Breast epithelium (tissue), 4 donors: ENCODE measurements at regions not wholly inside any gene's neighbourhood (a gene's known extent, or its start where the extent isn't known, plus 50 kb on each side); places are given as distances from the start of the nearest gene placed in this dataset.
"Not testable (repeated sequence)": the region's sequence is repeated elsewhere in the genome, so short reads cannot be mapped to it uniquely, and the experiment has no call there.

Experiments
- DNase-seq, 2 donors: peaks; one replicate each; pipeline ENCODE4 v3.0.0-alpha.2; 2019; ENCODE audit warnings: low spot score in 2 of 2
- H3K27ac ChIP-seq, 2 donors: fragments of 200-600 bp; sonication (generic) in 1 of 2; one replicate each; pipeline ENCODE4 v1.5.1; 2016 to 2019; ENCODE audit warnings: mild to moderate bottlenecking in 1 of 2
- H3K27me3 ChIP-seq, 2 donors: fragments of 200-600 bp; sonication (generic) in 1 of 2; one replicate each; pipeline versions ENCODE4 v1.5.1 to v1.6.0; 2017 to 2019; ENCODE audit warnings: control low read depth in 1 of 2, mild to moderate bottlenecking in 1 of 2
- H3K36me3 ChIP-seq: fragments of 200-600 bp; one replicate; pipeline ENCODE4 v1.5.1; 2019
- H3K4me1 ChIP-seq, 2 donors: fragments of 200-600 bp; sonication (generic); one replicate each; pipeline ENCODE4 v1.5.1; 2016 to 2019; ENCODE audit warnings: control low read depth in 1 of 2
- H3K4me3 ChIP-seq, 3 donors: fragments of 200-600 bp; sonication (generic); 1 replicate in 2 of 3; 2 replicates in 1 of 3; pipeline ENCODE4 v1.5.1; 2016 to 2019; ENCODE audit warnings: mild to moderate bottlenecking in 3 of 3, moderate library complexity in 2 of 3
- H3K9me3 ChIP-seq, 2 donors: fragments of 200-600 bp; sonication (generic) in 1 of 2; one replicate each; pipeline ENCODE4 v1.5.1; 2016 to 2019; ENCODE audit warnings: control low read depth in 1 of 2
- CTCF ChIP-seq, 3 donors: fragments of 450-650 bp; IDR thresholded peaks; one replicate each; pipeline ENCODE4 v1.5.1; 2016 to 2017; ENCODE audit warnings: antibody characterized with exemption in 3 of 3, mild to moderate bottlenecking in 3 of 3, moderate library complexity in 3 of 3
- POLR2A ChIP-seq: fragments of 450-650 bp; IDR thresholded peaks from one replicate; pipeline ENCODE4 v1.6.1; 2016; ENCODE audit warnings: antibody characterized with exemption, mild to moderate bottlenecking, moderate library complexity
- POLR2AphosphoS5 ChIP-seq, 3 donors: sonication (generic); formaldehyde crosslinking; IDR thresholded peaks; one replicate each; pipeline ENCODE4 v1.6.1; 2017; ENCODE audit warnings: antibody characterized with exemption in 3 of 3
- intact Hi-C: fragments of 100-400 bp; cut with DNase I; formaldehyde crosslinking; loops from one replicate; pipeline ENCODE4 v1.15.1; 2023; ENCODE audit warnings: low total_unique reads

- intact Hi-C loops, result no loop called here
Measured at GRCh38 chr14:89688507-89689211, 265.9 kb downstream of the EFCAB11 start.

GRCh38 chr14:89687129-89687528 lies 267.4 kb downstream of the EFCAB11 start:
- H3K36me3 ChIP-seq, H3K27ac ChIP-seq, intact Hi-C loops, DNase-seq, H3K4me3 ChIP-seq, H3K9me3 ChIP-seq, H3K27me3 ChIP-seq, H3K4me1 ChIP-seq: not testable (repeated sequence)

More at GRCh38 chr14:89688507-89689211, 265.9 kb downstream of the EFCAB11 start:
- Histone ChIP-seq H3K4me3 (no peak overlapping the region), H3K9me3 (no peaks in the 10 kb centered on the region), H3K4me1 (no peaks in the 10 kb centered on the region), H3K27me3 (no peaks in the 10 kb centered on the region), H3K36me3 (no peaks in the 10 kb centered on the region), H3K27ac (no peak overlapping the region)
- DNase-seq, result no peak
- TF ChIP-seq POLR2AphosphoS5 (IDR thresholded peaks at IDR 0.05) (no peak), POLR2A (no peak), CTCF (IDR thresholded peaks at IDR 0.05) (no peak)

- intact Hi-C loops, result no loop called here
- Histone ChIP-seq H3K36me3 (no peaks in the 10 kb centered on the region), H3K27me3 (no peaks in the 10 kb centered on the region), H3K9me3 (no peaks in the 10 kb centered on the region), H3K4me3 (no peak overlapping the region), H3K4me1 (no peaks in the 10 kb centered on the region), H3K27ac (no peak overlapping the region)
- TF ChIP-seq CTCF (IDR thresholded peaks at IDR 0.05), result no peak
- TF ChIP-seq POLR2AphosphoS5 (IDR thresholded peaks at IDR 0.05), result no peak
- DNase-seq, result no peak
Measured at GRCh38 chr14:89684139-89684538, 267.1 kb upstream of the FOXN3 start.

- Histone ChIP-seq H3K9me3 (no peaks in the 10 kb centered on the region), H3K36me3 (no peaks in the 10 kb centered on the region), H3K27me3 (no peaks in the 10 kb centered on the region), H3K4me3 (no peak overlapping the region), H3K4me1 (no peaks in the 10 kb centered on the region), H3K27ac (no peak overlapping the region)
- no peak for DNase-seq
- no peak for TF ChIP-seq POLR2A
- TF ChIP-seq CTCF (IDR thresholded peaks at IDR 0.05), result no peak
- no peak for TF ChIP-seq POLR2AphosphoS5 (IDR thresholded peaks at IDR 0.05)
- intact Hi-C loops, result no loop called here
Measured at GRCh38 chr14:89681086-89682018, 264.3 kb upstream of the FOXN3 start.

- H3K27ac ChIP-seq, result no peak overlapping the region
- no peaks in the 10 kb centered on the region for H3K4me1 ChIP-seq
- DNase-seq, result no peak
- H3K27me3 ChIP-seq, result no peaks in the 10 kb centered on the region
- intact Hi-C loops, result no loop called here
- H3K4me3 ChIP-seq, result no peak overlapping the region
- TF ChIP-seq POLR2A (no peak), POLR2AphosphoS5 (IDR thresholded peaks at IDR 0.05) (no peak), CTCF (IDR thresholded peaks at IDR 0.05) (no peak)
- H3K9me3 ChIP-seq, result no peaks in the 10 kb centered on the region
- H3K36me3 ChIP-seq, result no peaks in the 10 kb centered on the region
Measured at GRCh38 chr14:89680156-89680555, 263.1 kb upstream of the FOXN3 start.
